ENCODE measurements at regions not wholly inside any gene's neighbourhood (a gene's known extent, or its start where the extent isn't known, plus 50 kb on each side); places are given as distances from the start of the nearest gene placed in this dataset.

- TF ChIP-seq CTCF (conservative IDR thresholded peaks at IDR 0.05; ENCODE audit: low read length), result no peak
- no peak for TF ChIP-seq EZH2phosphoT487 (IDR thresholded peaks at IDR 0.05; ENCODE audit: borderline replicate concordance)
These were observed 136.3 kb downstream of the TMEM144 start for GRCh38 chr4:158346576-158346975.

Measured in Loucy (cell line).